GM13977 (cell line): ENCODE measurements at regions not wholly inside any gene's neighbourhood (a gene's known extent, or its start where the extent isn't known, plus 50 kb on each side); places are given as distances from the start of the nearest gene placed in this dataset.

Experiments used
- DNase-seq: peaks from one replicate; pipeline ENCODE4 v3.0.0; 2012; ENCODE audit warnings: low spot score
- in situ Hi-C: fragments of 300-500 bp; cut with MboI; formaldehyde crosslinking; loops from one replicate; pipeline ENCODE4 v1.12.0; 2022; ENCODE audit warnings: low sequenced_read_pairs, low pct_unique_long_range_greater_than_20kb, mixed read lengths, inconsistent platforms; ENCODE audit not compliant: unreplicated experiment
- TF ChIP-seq, protein P1 (sequence below): IDR thresholded peaks from 2 replicates; pipeline ENCODE4 v1.5.1; 2012; ENCODE audit warnings: mild to moderate bottlenecking, control low read depth; ENCODE audit not compliant: insufficient read depth; ENCODE audit errors: extremely low read depth, missing control alignments

DNA sequence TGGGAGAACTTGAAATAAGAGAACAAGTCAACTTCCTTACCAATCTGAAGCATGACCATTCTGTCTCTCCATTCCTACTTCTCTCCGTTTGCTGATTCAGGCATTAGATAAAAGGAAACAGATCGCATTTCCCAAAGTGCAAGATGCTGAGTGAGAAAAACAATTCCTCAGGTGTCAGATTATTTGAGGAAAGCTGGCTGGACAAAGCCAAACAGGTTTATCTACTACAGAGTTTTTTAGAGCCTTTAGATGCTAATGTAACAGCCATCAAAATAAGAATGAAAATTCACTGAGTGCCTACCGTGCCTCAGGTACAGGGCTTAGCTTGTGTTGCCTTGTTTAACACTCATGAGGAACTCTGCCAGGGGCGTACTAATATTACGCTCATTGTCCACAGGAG is 135.9 kb upstream of the MBL2 start:
- in situ Hi-C loops = no loop called here
- no peak for DNase-seq
- TF ChIP-seq, protein P1, sequence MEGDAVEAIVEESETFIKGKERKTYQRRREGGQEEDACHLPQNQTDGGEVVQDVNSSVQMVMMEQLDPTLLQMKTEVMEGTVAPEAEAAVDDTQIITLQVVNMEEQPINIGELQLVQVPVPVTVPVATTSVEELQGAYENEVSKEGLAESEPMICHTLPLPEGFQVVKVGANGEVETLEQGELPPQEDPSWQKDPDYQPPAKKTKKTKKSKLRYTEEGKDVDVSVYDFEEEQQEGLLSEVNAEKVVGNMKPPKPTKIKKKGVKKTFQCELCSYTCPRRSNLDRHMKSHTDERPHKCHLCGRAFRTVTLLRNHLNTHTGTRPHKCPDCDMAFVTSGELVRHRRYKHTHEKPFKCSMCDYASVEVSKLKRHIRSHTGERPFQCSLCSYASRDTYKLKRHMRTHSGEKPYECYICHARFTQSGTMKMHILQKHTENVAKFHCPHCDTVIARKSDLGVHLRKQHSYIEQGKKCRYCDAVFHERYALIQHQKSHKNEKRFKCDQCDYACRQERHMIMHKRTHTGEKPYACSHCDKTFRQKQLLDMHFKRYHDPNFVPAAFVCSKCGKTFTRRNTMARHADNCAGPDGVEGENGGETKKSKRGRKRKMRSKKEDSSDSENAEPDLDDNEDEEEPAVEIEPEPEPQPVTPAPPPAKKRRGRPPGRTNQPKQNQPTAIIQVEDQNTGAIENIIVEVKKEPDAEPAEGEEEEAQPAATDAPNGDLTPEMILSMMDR = no peak

DNA sequence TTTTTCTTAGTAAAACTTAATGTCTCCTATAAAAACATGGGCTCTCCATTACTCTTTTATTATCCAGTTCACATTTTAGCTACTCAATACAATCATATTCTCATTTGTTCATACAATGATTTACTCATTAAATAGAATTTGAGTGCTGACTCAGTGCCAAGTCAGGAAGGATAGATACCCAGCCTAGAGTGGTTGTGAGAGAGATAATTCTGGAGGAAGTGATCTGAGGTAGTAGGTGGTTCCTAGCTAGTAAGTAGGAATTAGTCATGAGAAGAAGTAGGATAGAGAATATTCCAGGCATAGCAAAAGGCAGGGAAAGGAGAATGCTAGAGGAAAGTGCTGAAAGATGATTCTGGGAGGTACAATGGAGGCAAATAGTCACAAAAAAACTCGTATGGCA is 133.5 kb upstream of the MBL2 start:
- TF ChIP-seq, protein P1 = no peak
- in situ Hi-C loops = no loop called here
- no peak for DNase-seq

GRCh38 chr10:52903397-52903938 is 130.9 kb upstream of the MBL2 start:
- DNase-seq = no peak
- in situ Hi-C loops = no loop called here
- TF ChIP-seq, protein P1 = no peak

GRCh38 chr10:52900593-52900992 is 128.0 kb upstream of the MBL2 start:
- TF ChIP-seq, protein P1 = no peak
- no peak for DNase-seq
- in situ Hi-C loops = no loop called here

DNA sequence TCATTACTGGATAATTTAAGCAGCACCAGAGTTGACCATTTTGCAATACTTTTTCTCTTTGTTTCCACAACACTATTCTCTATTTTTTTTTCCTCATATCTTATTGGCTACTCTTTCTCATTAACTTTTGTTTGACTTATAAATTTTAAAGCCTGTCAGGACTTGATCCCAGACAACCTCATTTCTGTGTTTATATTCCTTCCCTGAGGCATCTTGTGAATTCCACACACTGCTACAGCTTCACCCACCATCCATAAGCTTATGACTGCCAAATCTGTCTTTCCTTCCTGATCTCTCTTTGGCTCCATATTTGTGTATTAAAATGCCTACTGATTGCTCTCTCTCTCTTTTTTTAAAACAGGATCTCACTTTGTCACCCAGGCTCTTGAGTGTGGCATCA is 124.6 kb upstream of the MBL2 start:
- TF ChIP-seq, protein P1 = no peak
- in situ Hi-C loops = no loop called here
- DNase-seq = no peak

DNA sequence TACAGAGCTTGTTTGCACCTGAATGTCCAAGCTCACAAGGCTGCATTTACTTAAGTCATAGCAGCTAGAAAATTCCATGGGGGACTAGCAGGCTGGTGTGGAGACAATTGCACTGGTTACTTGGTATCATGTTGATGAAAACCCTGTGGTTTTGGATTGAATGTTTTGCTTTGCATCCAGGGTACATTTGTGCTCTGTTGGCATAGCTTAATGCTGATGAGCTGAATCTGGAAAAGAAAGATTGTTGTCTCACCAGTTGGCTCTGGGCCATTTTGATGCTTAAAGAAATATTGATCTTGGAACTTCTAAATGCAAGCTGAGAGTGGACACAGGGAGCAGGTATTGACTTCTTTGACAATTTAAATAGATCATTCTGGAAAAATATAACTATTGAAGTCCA is 122.5 kb upstream of the MBL2 start:
- TF ChIP-seq, protein P1 = no peak
- no peak for DNase-seq
- in situ Hi-C loops = no loop called here

DNA sequence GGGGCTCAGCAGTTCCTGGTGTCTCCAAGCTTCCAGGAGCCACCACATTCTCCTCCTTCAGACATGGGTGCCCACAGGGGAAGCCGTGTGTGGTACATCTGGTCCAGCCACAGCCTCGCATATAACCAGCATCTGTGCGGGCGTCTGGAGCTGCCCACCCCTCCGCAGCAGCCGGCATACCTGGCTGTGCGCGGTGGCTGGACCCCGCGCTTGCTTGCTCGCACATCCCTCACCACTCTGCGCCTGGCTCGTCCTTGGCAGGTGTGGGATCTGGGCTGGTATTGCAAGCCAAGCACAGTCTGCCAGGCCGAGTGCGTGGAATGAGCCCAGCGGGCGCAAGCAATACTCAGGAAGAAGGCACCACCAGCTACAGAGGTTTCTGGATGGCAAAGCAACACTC is 117.7 kb upstream of the MBL2 start:
- in situ Hi-C loops = no loop called here
- DNase-seq = no peak
- TF ChIP-seq, protein P1 = no peak
